ENCODE measurements at regions not wholly inside any gene's neighbourhood (a gene's known extent, or its start where the extent isn't known, plus 50 kb on each side); places are given as distances from the start of the nearest gene placed in this dataset.

- 0 out of 2 replicates have a peak, but pooled peaks cover 3% of the 10 kb centered on the region for H4K20me1 ChIP-seq (ENCODE audit: insufficient read depth, low read length)
- no peak overlapping the region for H2AFZ ChIP-seq (ENCODE audit: low read length)
- no peaks in the 10 kb centered on the region for H3K4me1 ChIP-seq (ENCODE audit: insufficient read depth, low read length)
- peaks cover 6 to 48% of the 10 kb centered on the region in 2 experiments for H3K27me3 ChIP-seq (ENCODE audit: control insufficient read depth in 1 of 2, insufficient read depth in 2 of 2, low read length in 2 of 2)
- no peaks in the 10 kb centered on the region for H3K9me3 ChIP-seq (ENCODE audit: low read length)
- intact Hi-C loops (cut with micrococcal nuclease; ENCODE audit: unreplicated experiment) (no loop called here), in situ Hi-C loops (cut with HindIII; ENCODE audit: extremely low pct_ligation_motif_present, low pct_unique_long_range_greater_than_20kb) (no loop called here)
- H3K4me3 ChIP-seq (replicated peaks in 1 of 3; ENCODE audit: insufficient read depth in 1 of 3, low read depth in 2 of 3, low read length in 3 of 3), result no peak overlapping the region
- H3K9ac ChIP-seq (ENCODE audit: insufficient read depth, low read depth, low read length), result no peak overlapping the region
- H3K27ac ChIP-seq (ENCODE audit: extremely low read length, insufficient read depth, low read length), result no peak overlapping the region
- no peak for FAIRE-seq
- no TSS peak for BruUV-seq (replicated peaks)
- ATAC-seq, result no peak
- H3K4me2 ChIP-seq (ENCODE audit: low read depth, low read length), result no peak overlapping the region
- TF ChIP-seq NFE2L1 (CRISPR knock-in tag; IDR thresholded peaks at IDR 0.05; ENCODE audit: borderline replicate concordance) (no peak), ELF1 (CRISPR knock-in tag; IDR thresholded peaks at IDR 0.05) (no peak), NAIF1 (CRISPR knock-in tag; IDR thresholded peaks at IDR 0.05; ENCODE audit: borderline replicate concordance) (no peak)
- H3K36me3 ChIP-seq (replicated peaks in 1 of 2; ENCODE audit: control insufficient read depth in 1 of 2, insufficient read depth in 2 of 2, low read length in 2 of 2), result no peaks in the 10 kb centered on the region
- no peak for DNase-seq (ENCODE audit: low spot score)
- POLR2A ChIA-PET, result no interaction called here
- 0% methylated on average over 1 of the region's 1 CpG for WGBS (ENCODE audit: low lambda C conversion rate)
- CTCF ChIA-PET (ENCODE audit: low intra/inter-chr PET ratio, low total read pairs), result no interaction called here
- H3K79me2 ChIP-seq (ENCODE audit: insufficient read depth, low read length), result no peaks in the 10 kb centered on the region
Measured at GRCh38 chr1:22224631-22225030, 81.7 kb upstream of the WNT4 start.

GRCh38 chr1:22225858-22226589 lies 83.1 kb upstream of the WNT4 start:
- intact Hi-C loops (cut with micrococcal nuclease; ENCODE audit: unreplicated experiment), result no loop called here
- Histone ChIP-seq H3K4me2 (ENCODE audit: low read depth, low read length) (no peak overlapping the region), H3K9me3 (ENCODE audit: low read length) (no peaks in the 10 kb centered on the region), H4K20me1 (ENCODE audit: insufficient read depth, low read length) (0 out of 2 replicates have a peak, but pooled peaks cover 3% of the 10 kb centered on the region), H3K9ac (ENCODE audit: insufficient read depth, low read depth, low read length) (no peak overlapping the region), H3K4me1 (ENCODE audit: insufficient read depth, low read length) (no peaks in the 10 kb centered on the region), H2AFZ (ENCODE audit: low read length) (no peak overlapping the region), H3K27ac (ENCODE audit: extremely low read length, insufficient read depth, low read length) (no peak overlapping the region), H3K79me2 (ENCODE audit: insufficient read depth, low read length) (no peaks in the 10 kb centered on the region), H3K36me3 (replicated peaks in 1 of 2; ENCODE audit: control insufficient read depth in 1 of 2, insufficient read depth in 2 of 2, low read length in 2 of 2) (no peaks in the 10 kb centered on the region), H3K27me3 (ENCODE audit: control insufficient read depth in 1 of 2, insufficient read depth in 2 of 2, low read length in 2 of 2) (peaks cover 6 to 42% of the 10 kb centered on the region in 2 experiments; a peak in 4 of 5 replicates), H3K4me3 (replicated peaks in 1 of 3; ENCODE audit: insufficient read depth in 1 of 3, low read depth in 2 of 3, low read length in 3 of 3) (no peak overlapping the region)
- ATAC-seq (no peak), DNase-seq (ENCODE audit: low spot score) (no peak), FAIRE-seq (no peak)
- in situ Hi-C loops (cut with HindIII; ENCODE audit: extremely low pct_ligation_motif_present, low pct_unique_long_range_greater_than_20kb), result no loop called here
- POLR2A ChIA-PET, result no interaction called here
- BruUV-seq (replicated peaks), result no TSS peak
- CTCF ChIA-PET (ENCODE audit: low intra/inter-chr PET ratio, low total read pairs), result no interaction called here
- 15% methylated on average over 8 of the region's 11 CpGs for WGBS (ENCODE audit: low lambda C conversion rate)
- TF ChIP-seq EHMT2 (IDR thresholded peaks at IDR 0.05; ENCODE audit: borderline replicate concordance, low read depth, low read length) (no peak), ZNF510 (CRISPR knock-in tag; IDR thresholded peaks at IDR 0.05; ENCODE audit: low read depth) (no peak), MTA1 (CRISPR knock-in tag; IDR thresholded peaks at IDR 0.05; ENCODE audit: borderline replicate concordance) (no peak), HDAC1 (CRISPR knock-in tag; IDR thresholded peaks at IDR 0.05) (no peak), ETS1 (CRISPR knock-in tag; IDR thresholded peaks at IDR 0.05) (no peak), ZFX (CRISPR knock-in tag; IDR thresholded peaks at IDR 0.05; ENCODE audit: low read depth) (no peak), RBFOX2 (IDR thresholded peaks at IDR 0.05; ENCODE audit: low read depth, low read length) (no peak), HIVEP1 (CRISPR knock-in tag; IDR thresholded peaks at IDR 0.05) (no peak), CBFB (CRISPR knock-in tag; IDR thresholded peaks at IDR 0.05) (no peak), SMARCC2 (IDR thresholded peaks at IDR 0.05) (no peak), SNRNP70 (IDR thresholded peaks at IDR 0.05; ENCODE audit: low read depth, low read length) (no peak), MIER2 (CRISPR knock-in tag; IDR thresholded peaks at IDR 0.05) (no peak), ZNF512B (CRISPR knock-in tag; IDR thresholded peaks at IDR 0.05; ENCODE audit: borderline replicate concordance) (no peak)

Measured in HepG2 (cell line).